Endothelial cell (in vitro differentiated cells): ENCODE measurements at regions not wholly inside any gene's neighbourhood (a gene's known extent, or its start where the extent isn't known, plus 50 kb on each side); places are given as distances from the start of the nearest gene placed in this dataset.

ENCODE experiments used
- DNase-seq: peaks from one replicate; pipeline ENCODE4 v3.0.0; 2021; ENCODE audit warnings: low spot score
- H3K27ac Mint-ChIP-seq: one replicate; pipeline ENCODE4 v1.8.0; 2021; ENCODE audit warnings: mixed read lengths, inconsistent platforms; ENCODE audit not compliant: unreplicated experiment
- H3K27me3 Mint-ChIP-seq: one replicate; pipeline ENCODE4 v1.8.0; 2021; ENCODE audit warnings: mild to moderate bottlenecking, moderate library complexity, mixed read lengths, inconsistent platforms; ENCODE audit not compliant: unreplicated experiment
- H3K36me3 Mint-ChIP-seq: one replicate; pipeline ENCODE4 v1.8.0; 2021; ENCODE audit warnings: mild to moderate bottlenecking, low read depth, mixed read lengths, inconsistent platforms; ENCODE audit not compliant: unreplicated experiment
- H3K4me1 Mint-ChIP-seq: one replicate; pipeline ENCODE4 v1.8.0; 2021; ENCODE audit warnings: mild to moderate bottlenecking, mixed read lengths, inconsistent platforms; ENCODE audit not compliant: unreplicated experiment
- H3K4me3 Mint-ChIP-seq: one replicate; pipeline ENCODE4 v1.8.0; 2021; ENCODE audit warnings: mild to moderate bottlenecking, mixed read lengths, inconsistent platforms; ENCODE audit not compliant: unreplicated experiment
- H3K9me3 Mint-ChIP-seq: one replicate; pipeline ENCODE4 v1.8.0; 2021; ENCODE audit warnings: mixed read lengths, inconsistent platforms; ENCODE audit not compliant: unreplicated experiment
- TF ChIP-seq, protein P1 (sequence below): fragments of 200-600 bp; sonication (generic); IDR thresholded peaks from one replicate; pipeline ENCODE4 v1.5.0; 2021; ENCODE audit warnings: antibody characterized with exemption; ENCODE audit not compliant: unreplicated experiment

DNA sequence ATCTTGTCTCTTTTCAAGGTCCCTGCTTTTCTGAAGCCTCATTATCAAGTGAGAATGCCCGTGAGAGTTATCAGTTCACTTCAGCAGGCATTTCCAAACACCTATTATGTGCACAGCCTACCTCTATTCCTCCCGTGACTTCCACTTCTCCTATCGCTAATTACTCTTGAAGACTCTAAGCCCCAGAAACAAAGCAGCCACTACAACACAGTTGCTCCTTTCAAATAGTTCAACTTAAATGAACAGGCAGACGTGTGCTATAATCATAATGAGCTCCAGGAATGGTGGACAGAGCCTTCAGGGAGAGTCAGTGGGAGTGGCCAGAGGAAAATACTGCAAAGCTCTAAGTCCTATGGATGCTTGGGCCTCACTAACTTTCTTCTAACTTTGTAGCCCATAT, 159.0 kb downstream of the RDH14 start:
- H3K27me3 Mint-ChIP-seq, result no peaks in the 10 kb centered on the region
- DNase-seq, result no peak
- TF ChIP-seq, protein P1, sequence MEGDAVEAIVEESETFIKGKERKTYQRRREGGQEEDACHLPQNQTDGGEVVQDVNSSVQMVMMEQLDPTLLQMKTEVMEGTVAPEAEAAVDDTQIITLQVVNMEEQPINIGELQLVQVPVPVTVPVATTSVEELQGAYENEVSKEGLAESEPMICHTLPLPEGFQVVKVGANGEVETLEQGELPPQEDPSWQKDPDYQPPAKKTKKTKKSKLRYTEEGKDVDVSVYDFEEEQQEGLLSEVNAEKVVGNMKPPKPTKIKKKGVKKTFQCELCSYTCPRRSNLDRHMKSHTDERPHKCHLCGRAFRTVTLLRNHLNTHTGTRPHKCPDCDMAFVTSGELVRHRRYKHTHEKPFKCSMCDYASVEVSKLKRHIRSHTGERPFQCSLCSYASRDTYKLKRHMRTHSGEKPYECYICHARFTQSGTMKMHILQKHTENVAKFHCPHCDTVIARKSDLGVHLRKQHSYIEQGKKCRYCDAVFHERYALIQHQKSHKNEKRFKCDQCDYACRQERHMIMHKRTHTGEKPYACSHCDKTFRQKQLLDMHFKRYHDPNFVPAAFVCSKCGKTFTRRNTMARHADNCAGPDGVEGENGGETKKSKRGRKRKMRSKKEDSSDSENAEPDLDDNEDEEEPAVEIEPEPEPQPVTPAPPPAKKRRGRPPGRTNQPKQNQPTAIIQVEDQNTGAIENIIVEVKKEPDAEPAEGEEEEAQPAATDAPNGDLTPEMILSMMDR, result no peak
- no peak overlapping the region for H3K4me3 Mint-ChIP-seq
- no peak overlapping the region for H3K27ac Mint-ChIP-seq
- H3K9me3 Mint-ChIP-seq, result no peaks in the 10 kb centered on the region
- peaks cover 7% of the 10 kb centered on the region for H3K4me1 Mint-ChIP-seq
- H3K36me3 Mint-ChIP-seq, result no peaks in the 10 kb centered on the region

DNA sequence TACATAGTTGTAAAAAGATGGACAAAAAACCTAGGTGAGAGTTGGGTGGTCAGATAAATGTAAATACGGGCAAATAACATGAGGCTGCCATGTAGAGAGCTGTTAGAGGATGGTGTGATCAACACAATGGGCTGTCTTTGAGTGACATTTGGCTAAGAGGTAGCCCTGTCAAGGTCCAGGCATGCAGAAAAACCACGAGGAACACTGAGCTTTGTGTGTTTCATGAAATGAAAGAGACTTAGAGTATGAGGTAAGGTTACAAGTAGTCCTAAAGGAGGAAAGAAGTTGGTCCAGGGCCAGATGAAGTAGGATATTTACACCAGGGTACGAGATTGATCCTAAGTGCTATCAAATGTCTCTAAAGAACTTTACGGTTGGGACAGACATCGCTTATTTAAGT, 160.9 kb downstream of the RDH14 start:
- TF ChIP-seq, protein P1, result no peak
- Mint-ChIP-seq H3K4me1 (peaks cover 7% of the 10 kb centered on the region), H3K4me3 (no peak overlapping the region), H3K27me3 (no peaks in the 10 kb centered on the region), H3K36me3 (no peaks in the 10 kb centered on the region), H3K9me3 (no peaks in the 10 kb centered on the region), H3K27ac (no peak overlapping the region)
- no peak for DNase-seq

DNA sequence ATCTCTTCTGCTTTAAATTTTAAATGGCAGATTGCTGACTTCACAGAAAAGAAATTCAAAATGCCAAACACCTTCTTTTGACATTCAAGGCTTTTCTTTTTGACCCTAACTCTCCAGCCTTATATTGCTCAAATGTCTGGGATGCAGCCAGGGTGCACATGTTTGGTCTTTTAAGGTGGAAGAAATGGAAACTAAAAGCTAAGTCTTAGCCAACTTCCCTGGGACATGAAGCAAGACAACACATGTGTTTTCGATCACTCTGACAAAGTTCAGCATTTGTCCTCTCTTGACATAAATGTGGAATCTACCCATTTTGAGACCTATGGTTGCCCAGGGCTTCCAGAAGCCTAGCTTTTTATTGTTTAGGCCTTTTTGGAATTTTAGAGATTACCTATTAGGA, 161.6 kb downstream of the RDH14 start:
- no peak overlapping the region for H3K27ac Mint-ChIP-seq
- no peak overlapping the region for H3K4me3 Mint-ChIP-seq
- H3K36me3 Mint-ChIP-seq, result no peaks in the 10 kb centered on the region
- no peaks in the 10 kb centered on the region for H3K27me3 Mint-ChIP-seq
- H3K9me3 Mint-ChIP-seq, result no peaks in the 10 kb centered on the region
- H3K4me1 Mint-ChIP-seq, result peaks cover 7% of the 10 kb centered on the region
- no peak for DNase-seq
- TF ChIP-seq, protein P1, result no peak

DNA sequence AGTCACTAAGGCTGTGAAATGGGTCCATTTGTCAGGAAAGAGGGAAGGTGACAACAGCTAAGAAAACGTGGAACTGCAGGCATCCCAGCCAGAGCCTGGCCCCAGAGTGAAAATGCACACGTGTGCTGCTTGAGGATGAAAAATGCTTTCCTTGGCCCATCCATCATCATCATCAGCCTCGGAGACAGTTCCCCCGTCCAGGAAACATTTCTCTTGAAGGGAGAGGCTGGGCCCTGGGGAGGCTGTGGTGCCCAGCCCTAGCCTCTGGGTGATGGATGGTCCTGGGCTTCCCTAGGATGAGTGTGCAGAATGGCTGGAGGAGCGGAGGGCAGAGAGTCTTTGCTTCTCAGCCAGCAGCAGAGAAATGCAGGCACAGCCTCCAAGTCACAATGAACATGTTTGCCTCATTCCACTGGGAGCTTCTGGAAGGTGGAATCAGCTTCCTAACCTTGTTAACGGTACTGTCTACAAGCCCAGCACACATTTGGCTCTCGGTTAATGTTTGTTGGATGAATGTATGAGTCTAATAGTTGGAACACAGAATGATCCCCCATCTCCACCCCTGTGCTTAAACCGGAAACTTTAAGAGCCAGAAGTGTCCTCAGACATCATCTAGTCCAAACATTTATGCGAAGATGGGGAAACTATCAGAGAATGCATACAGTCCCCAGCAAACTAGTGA, 164.0 kb downstream of the RDH14 start:
- Mint-ChIP-seq H3K27ac (no peak overlapping the region), H3K4me3 (no peak overlapping the region), H3K27me3 (no peaks in the 10 kb centered on the region), H3K9me3 (no peaks in the 10 kb centered on the region), H3K4me1 (peaks cover 3% of the 10 kb centered on the region), H3K36me3 (no peaks in the 10 kb centered on the region)
- no peak for DNase-seq
- TF ChIP-seq, protein P1, result no peak

DNA sequence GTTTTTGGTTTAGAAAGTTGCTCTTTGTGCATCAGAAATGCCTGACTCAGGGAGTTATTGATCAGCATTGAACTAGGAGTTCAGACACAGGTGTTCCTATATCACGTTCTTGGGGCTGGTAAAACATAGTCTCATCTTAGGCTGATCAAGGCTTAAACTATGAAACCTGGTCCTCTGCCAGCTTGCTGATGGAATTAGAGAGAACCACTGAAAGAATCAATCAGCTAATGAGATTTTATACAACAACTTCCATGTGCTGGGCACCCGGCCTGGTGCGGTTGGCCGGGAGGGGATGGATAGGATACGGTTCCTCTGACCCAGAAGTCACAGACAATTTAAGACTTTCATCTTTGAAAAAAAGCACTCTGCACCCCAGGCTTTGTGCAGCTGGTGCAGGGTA, 164.9 kb downstream of the RDH14 start:
- Mint-ChIP-seq H3K4me1 (peaks cover 3% of the 10 kb centered on the region), H3K9me3 (no peaks in the 10 kb centered on the region), H3K27ac (no peak overlapping the region), H3K4me3 (no peak overlapping the region), H3K36me3 (no peaks in the 10 kb centered on the region), H3K27me3 (no peaks in the 10 kb centered on the region)
- TF ChIP-seq, protein P1, result no peak
- no peak for DNase-seq
